ENCODE measurements at regions not wholly inside any gene's neighbourhood (a gene's known extent, or its start where the extent isn't known, plus 50 kb on each side); places are given as distances from the start of the nearest gene placed in this dataset.
"Not testable (repeated sequence)": the region's sequence is repeated elsewhere in the genome, so short reads cannot be mapped to it uniquely, and the experiment has no call there.

DNA sequence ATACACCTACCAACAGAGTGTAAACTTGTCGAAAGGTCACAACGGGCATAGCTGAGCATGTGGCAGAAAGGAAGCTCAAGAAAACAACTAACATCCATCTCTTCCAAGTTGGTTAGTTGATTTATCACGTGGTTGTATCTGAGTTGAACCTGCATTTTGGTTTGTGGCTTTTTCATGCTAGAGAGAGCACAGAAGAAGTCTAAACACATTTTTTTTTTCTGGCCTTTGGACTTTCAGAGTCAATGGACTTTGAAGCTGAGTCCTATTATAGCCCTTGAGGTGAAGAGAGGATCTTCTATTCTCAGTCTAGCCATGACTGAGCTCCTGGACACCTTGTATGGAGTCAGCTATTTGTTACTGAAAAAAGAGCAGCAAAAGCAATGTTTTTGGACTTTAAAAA lies 150.6 kb upstream of the TRPC5 start:
- no peak overlapping the region for H2AFZ ChIP-seq (ENCODE audit: low read length)
- ChIA-PET CTCF (no interaction called here), POLR2A (ENCODE audit: unreplicated experiment) (no interaction called here)
- no peak for TF ChIP-seq EZH2phosphoT487 (IDR thresholded peaks at IDR 0.05; ENCODE audit: borderline replicate concordance, low read length)
- TF ChIP-seq, protein P1, sequence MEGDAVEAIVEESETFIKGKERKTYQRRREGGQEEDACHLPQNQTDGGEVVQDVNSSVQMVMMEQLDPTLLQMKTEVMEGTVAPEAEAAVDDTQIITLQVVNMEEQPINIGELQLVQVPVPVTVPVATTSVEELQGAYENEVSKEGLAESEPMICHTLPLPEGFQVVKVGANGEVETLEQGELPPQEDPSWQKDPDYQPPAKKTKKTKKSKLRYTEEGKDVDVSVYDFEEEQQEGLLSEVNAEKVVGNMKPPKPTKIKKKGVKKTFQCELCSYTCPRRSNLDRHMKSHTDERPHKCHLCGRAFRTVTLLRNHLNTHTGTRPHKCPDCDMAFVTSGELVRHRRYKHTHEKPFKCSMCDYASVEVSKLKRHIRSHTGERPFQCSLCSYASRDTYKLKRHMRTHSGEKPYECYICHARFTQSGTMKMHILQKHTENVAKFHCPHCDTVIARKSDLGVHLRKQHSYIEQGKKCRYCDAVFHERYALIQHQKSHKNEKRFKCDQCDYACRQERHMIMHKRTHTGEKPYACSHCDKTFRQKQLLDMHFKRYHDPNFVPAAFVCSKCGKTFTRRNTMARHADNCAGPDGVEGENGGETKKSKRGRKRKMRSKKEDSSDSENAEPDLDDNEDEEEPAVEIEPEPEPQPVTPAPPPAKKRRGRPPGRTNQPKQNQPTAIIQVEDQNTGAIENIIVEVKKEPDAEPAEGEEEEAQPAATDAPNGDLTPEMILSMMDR (conservative IDR thresholded peaks at IDR 0.05; ENCODE audit: low read depth, low read length) = no peak
- TF ChIP-seq EZH2 (IDR thresholded peaks at IDR 0.05; ENCODE audit: low read length, unreplicated experiment) = no peak
- H4K20me1 ChIP-seq (ENCODE audit: low read length) = no peaks in the 10 kb centered on the region
- no peaks in the 10 kb centered on the region for H3K9me3 ChIP-seq (ENCODE audit: low read length)
- H3K27ac ChIP-seq (ENCODE audit: low read length) = no peak overlapping the region
- intact Hi-C loops (cut with micrococcal nuclease) = no loop called here
- H3K4me1 ChIP-seq (ENCODE audit: insufficient read depth, low read length) = no peaks in the 10 kb centered on the region
- H3K79me2 ChIP-seq (ENCODE audit: low read length) = no peaks in the 10 kb centered on the region
- BruUV-seq (replicated peaks) = no TSS peak
- DNase-seq (no peak), ATAC-seq (no peak)
- H3K9me2 ChIP-seq (replicated peaks; ENCODE audit: low read length) = no peaks in the 10 kb centered on the region
- no peaks in the 10 kb centered on the region for H3K36me3 ChIP-seq (ENCODE audit: low read depth, low read length)
- no peak overlapping the region for H3K4me2 ChIP-seq (ENCODE audit: low read length)
- H3F3A ChIP-seq (ENCODE audit: low read length, unreplicated experiment) = no peaks in the 10 kb centered on the region
- H3K4me3 ChIP-seq (ENCODE audit: low read length) = no peak overlapping the region
- no peaks in the 10 kb centered on the region for H3K27me3 ChIP-seq (ENCODE audit: low read length)
- no peak overlapping the region for H3K9ac ChIP-seq (ENCODE audit: low read length)

DNA sequence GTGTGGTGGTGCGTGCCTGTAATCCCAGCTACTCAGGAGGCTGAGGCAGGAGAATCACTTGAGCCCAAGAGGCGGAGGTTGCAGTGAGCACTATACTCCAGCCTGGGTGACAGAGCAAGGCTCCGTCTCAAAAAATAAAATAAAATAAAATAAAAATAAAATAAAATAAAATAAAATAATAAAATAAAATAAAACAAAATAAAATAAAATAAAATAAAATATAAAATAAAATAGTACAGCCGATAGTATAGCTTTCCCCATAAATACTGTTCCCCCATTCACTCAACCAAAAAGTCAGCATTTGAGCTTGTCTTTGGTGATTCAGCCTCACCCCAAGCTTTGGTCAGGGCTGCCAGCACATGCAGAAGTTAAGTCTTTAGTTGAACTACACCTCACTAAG lies 144.2 kb upstream of the TRPC5 start:
- H3K9me3 ChIP-seq (ENCODE audit: low read length); H3K9me2 ChIP-seq (replicated peaks; ENCODE audit: low read length); POLR2A ChIA-PET (ENCODE audit: unreplicated experiment); ATAC-seq; H3F3A ChIP-seq (ENCODE audit: low read length, unreplicated experiment); H3K27ac ChIP-seq (ENCODE audit: low read length); H3K4me1 ChIP-seq (ENCODE audit: insufficient read depth, low read length); DNase-seq; H3K4me3 ChIP-seq (ENCODE audit: low read length); H2AFZ ChIP-seq (ENCODE audit: low read length); intact Hi-C loops (cut with micrococcal nuclease); BruUV-seq (replicated peaks); CTCF ChIA-PET; H3K4me2 ChIP-seq (ENCODE audit: low read length); H3K27me3 ChIP-seq (ENCODE audit: low read length); H3K79me2 ChIP-seq (ENCODE audit: low read length); H3K36me3 ChIP-seq (ENCODE audit: low read depth, low read length); H4K20me1 ChIP-seq (ENCODE audit: low read length); H3K9ac ChIP-seq (ENCODE audit: low read length): not testable (repeated sequence)

DNA sequence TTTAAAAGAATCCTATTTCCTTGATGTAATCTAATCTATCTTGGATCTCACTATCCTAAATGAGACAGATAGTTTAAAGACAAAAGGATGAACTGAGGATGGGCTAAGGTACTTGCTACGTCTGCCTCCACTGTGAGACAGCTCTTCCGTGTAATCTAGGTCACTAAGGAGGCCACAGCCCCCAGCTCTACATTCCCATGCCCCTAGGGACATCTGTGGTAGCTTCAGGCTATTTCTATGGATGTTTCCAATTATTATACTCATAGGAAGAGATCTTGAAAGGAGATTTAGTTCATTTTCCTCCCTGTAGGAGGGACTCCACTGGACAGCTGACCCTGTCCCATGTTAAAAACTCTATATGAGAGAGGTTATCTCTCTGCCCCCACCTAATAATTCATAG lies 140.8 kb upstream of the TRPC5 start:
- Histone ChIP-seq H3K9me2 (replicated peaks; ENCODE audit: low read length) (no peaks in the 10 kb centered on the region), H3K27me3 (ENCODE audit: low read length) (no peaks in the 10 kb centered on the region), H3K79me2 (ENCODE audit: low read length) (no peaks in the 10 kb centered on the region), H3K4me1 (ENCODE audit: insufficient read depth, low read length) (no peaks in the 10 kb centered on the region), H2AFZ (ENCODE audit: low read length) (no peak overlapping the region), H3K4me2 (ENCODE audit: low read length) (no peak overlapping the region), H4K20me1 (ENCODE audit: low read length) (no peaks in the 10 kb centered on the region), H3K27ac (ENCODE audit: low read length) (no peak overlapping the region), H3K9ac (ENCODE audit: low read length) (no peak overlapping the region), H3K4me3 (ENCODE audit: low read length) (no peak overlapping the region), H3F3A (ENCODE audit: low read length, unreplicated experiment) (no peaks in the 10 kb centered on the region), H3K36me3 (ENCODE audit: low read depth, low read length) (no peaks in the 10 kb centered on the region), H3K9me3 (ENCODE audit: low read length) (no peaks in the 10 kb centered on the region)
- POLR2A ChIA-PET (ENCODE audit: unreplicated experiment) = no interaction called here
- BruUV-seq (replicated peaks) = no TSS peak
- ATAC-seq (no peak), DNase-seq (no peak)
- CTCF ChIA-PET = no interaction called here
- intact Hi-C loops (cut with micrococcal nuclease) = no loop called here
- TF ChIP-seq EZH2phosphoT487 (IDR thresholded peaks at IDR 0.05; ENCODE audit: borderline replicate concordance, low read length) (no peak), EZH2 (IDR thresholded peaks at IDR 0.05; ENCODE audit: low read length, unreplicated experiment) (no peak)
- TF ChIP-seq, protein P1 (conservative IDR thresholded peaks at IDR 0.05; ENCODE audit: low read depth, low read length) = no peak

Measured in PC-3 (cell line).